NCI-H1092 (cell line): ENCODE measurements at regions not wholly inside any gene's neighbourhood (a gene's known extent, or its start where the extent isn't known, plus 50 kb on each side); places are given as distances from the start of the nearest gene placed in this dataset.

ENCODE experiments used
- DNase-seq: peaks from one replicate; lab custom pipeline; 2025; lab: John Stamatoyannopoulos, UW

DNA sequence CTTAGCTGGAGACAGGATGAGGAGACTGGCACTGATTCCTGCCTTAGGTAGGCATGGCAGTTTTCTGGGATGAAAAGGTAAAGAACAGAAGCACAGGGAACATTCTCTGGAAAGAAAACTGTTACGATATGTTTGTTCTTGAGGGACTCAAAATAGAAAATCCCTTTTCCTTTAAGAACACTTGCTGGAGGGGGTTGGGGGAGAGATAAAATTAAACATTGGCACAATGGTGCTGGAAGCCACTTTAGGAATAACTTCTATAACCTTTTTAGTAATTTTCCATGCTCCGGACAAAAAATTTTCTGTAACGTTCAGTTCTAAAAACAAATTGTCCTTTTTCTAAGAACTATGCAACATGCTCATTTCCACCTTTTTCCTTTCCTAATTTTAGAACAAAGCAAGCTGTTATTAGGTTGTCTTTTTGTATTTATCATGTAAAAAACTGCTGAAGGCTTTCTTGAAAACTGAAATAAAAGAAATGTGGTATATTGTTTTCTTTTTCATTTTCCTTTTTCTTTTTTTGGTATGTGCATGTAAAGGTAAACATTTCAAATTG is 343.8 kb downstream of the EPHA4 start:
- DNase-seq: no peak

DNA sequence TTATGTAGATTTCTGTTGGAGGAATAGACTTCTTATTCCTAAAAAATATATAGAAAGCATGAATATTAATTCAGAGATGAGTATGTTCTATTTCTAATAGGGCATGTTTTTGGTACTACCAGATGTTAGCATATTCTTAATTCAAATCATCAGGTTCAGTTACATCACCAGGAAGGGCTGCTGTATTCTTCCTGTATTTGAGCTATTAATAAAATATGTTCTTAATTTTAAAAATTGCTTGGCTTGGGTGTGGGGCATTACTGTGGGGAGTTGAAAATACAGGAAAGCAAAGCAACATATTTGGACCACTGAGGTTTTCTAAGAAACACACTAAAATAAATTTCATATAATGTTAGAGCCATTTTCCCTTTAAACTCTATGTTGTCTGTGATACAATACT is 343.0 kb downstream of the EPHA4 start:
- no peak for DNase-seq

DNA sequence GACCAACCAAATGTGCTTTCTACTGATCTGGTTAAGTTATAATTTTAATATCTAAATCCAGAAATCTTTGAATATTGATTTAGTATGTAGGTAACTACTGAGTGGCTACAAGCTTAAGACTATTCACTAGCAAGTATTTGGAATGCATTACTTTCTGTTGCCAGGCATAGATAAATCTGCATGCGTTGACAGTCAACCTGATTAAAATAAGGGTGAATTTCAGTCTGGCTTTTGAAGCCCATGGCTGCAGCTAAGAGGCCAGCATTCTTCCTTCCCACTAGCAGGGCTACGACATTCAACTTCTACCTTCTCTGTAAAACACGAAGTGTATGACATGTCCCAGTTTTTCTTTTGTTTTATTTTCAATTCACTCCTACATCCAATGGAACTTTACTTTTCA is 340.6 kb downstream of the EPHA4 start:
- DNase-seq: no peak

DNA sequence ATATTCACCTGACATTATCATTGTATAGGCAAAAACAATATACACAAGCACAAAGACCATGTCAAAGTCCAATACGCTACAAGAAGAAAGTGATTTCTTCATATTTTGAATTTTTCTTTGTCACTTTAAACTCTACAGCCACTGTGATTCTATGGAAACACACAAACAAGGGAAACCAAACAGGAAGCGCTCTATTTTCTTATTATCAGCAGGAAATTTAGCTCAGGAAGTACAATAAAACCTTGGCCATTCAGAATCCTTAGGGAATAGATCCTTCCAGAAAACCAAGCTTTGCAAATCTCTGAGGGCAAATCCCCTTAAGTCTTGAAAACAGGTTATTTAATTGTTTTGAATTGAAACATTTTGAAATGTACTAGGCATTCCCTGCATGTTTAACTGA is 336.2 kb downstream of the EPHA4 start:
- no peak for DNase-seq

DNA sequence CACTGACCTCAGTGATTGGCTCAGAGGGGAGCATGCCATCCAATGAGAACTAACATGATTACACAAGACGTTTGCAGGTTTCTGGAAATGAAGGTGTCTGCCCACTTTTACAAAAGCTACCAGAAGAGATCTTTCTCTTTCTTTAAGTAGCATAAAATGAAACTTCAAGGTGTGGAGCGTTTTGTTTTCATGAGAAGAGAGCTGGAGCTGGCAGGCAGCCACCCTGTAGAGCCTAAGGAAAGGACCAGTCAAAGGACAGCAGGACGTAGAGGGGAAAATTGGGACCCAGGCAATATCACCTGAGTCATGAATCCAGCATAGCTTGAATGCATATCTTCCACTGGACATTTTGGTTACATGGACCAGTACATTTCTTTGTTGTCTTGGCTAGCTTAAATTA is 331.0 kb downstream of the EPHA4 start:
- no peak for DNase-seq

DNA sequence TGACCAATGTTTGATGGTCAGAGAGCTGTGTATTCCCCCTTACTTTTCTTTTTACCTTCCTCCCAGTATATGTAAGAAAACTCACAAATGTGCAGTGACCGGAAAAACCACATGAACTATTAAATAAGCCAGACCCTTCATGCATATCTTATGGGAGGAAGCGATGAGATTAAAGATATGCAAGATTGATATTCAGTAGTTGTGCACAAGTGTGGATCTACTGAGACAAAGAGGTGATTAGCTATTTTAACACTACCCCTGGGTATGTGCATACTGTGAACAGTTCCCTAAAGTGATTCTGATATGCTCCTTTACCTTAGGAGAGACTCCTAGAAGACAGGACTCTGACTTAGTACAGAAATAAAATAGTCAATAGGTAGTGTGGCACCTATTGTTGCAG is 328.3 kb downstream of the EPHA4 start:
- DNase-seq: no peak

DNA sequence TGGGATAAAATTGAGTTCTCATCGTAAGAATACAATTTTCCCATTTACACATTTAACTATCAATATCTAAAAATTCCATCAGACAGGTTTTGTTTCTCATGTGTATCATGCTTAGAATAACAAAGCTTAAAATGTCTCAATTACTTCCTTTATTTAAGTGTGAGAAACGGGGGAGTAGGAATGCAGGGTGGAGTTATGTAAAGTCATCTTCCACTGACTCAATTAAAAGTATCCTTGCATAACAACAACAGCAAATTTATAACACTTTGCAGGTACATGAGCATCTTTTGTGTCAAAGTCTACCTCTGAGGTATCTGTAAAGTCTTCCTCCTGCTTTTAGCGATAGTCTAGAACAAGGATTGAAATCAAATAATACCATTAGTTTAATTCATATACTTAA is 327.1 kb downstream of the EPHA4 start:
- DNase-seq: no peak

DNA sequence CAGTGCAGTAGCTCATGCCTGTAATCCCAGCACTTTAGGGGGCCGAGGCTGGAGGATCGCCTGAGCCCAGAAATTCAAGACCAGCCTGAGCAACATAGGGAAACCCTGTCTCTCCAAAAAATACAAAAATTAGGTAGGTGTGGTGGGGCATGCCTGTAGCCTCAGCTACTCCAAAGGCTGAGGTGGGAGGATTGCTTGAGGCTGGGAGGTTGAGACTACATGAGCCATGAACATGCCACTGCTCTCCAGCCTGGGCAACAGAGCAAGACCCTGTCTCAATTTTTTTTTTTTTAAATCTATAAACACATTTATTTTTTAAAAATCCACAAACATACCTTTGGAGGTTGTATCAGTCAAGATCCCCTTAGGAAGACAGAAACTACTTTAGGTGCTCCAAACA is 326.3 kb downstream of the EPHA4 start:
- no peak for DNase-seq

DNA sequence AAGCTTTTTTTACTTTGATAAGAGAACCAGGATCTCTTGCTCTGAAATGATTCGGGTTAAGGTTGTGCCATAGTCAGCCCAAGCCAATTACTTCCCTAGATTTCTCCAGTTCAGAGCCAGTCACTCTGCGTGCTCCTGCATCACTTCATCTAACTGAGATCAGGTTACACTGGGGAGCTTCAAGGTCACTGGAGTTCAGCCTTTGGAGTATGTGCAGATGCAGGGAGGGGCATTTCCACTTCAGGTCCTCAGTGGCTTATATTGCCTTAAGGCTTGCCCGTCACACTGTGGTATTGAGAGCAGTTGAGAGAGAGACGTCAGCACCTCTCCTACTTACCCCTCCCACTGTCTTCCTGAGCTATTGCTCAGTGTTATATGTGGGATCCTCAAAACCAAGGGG is 317.8 kb downstream of the EPHA4 start:
- no peak for DNase-seq

DNA sequence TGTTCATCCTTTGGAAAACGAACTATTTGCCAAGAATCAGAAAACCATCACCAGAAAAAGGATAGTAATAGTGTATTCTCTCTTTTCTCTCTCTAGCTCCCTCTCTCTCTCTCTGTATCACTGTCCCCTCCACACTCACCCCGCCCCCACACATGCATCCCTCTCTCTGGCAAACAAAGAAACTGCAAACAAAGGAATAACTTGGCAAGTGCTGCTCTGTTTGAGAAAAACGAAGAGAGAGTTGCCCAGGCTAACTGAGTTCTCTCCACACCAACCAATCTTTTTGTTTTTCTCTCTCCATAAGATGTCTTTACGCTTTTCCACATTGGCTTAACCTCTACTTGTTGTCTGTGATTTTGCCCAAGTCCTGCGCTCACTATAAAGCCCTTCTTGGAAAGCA is 316.2 kb downstream of the EPHA4 start:
- DNase-seq: no peak

DNA sequence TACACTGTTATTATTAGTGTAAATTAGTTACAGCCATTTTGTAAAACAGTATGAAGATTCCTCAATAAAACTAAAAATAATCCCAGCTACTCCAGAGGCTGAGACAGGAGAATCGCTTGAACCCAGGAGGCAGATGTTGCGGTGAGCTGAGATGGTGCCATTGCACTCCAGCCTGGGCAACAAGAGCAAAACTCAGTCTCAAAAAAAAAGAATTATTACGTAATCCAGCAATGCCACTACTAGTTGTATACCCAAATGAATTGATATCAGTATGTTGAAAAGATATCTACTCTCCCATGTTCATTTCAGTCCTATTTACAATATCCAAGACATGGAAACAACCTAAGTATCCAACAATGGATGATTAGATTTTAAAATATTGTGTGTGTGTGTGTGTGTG is 313.6 kb downstream of the EPHA4 start:
- no peak for DNase-seq

DNA sequence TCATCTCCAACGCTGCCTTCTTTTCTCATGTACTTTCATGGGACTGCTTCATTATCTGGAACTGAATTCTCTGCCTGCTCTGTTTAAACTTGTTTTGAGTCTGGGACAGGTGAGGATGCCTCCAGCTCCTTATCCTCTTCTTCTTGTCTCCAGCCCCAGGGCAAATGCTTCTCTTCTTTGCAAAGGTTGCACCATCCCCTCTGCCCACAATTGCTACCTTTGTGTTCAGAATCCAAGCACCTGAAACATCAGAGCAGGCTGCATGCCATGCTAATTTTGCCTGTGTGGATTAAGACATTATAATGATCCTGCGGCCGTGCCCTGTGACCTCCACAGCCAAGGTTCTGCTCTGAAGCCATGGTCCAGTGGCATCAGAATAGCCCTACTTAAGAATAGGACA is 309.5 kb downstream of the EPHA4 start:
- no peak for DNase-seq

DNA sequence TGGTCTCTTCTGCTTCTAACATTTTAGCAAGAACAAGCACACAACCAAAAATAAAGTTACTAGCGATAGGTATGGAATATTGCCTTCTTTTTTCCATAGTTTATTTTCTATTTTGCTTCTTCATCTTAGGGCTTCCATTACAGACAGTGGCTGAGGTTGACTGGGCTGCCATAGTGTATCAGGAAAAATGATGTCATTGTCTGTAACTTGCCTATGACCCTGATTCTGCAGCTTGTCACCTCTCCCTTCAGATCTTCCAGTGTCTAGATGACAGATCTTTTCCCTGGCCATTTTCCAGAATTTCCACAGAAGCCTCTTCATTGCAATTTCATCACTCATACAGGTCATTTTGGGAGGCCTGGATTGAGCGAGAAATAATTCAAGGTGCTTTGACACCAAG is 308.5 kb downstream of the EPHA4 start:
- DNase-seq: no peak

DNA sequence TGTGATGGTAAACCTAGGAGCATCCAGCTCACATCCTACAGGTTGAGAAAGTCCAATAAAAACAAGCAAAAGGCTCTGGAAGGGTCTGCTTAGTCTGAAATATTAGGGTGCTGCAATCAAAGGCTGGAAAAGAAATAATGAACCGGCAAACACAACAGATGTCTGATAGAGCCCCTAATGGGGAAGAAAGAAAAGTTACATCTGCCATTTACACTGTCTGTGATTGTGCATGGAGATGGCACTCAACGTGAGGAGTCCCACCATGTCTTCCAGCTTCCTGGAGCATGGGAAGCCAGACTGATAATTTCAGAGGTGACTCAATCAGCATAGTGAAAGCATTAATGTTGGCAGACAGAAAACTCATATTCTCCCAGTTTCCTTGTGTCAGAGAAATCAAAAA is 307.8 kb downstream of the EPHA4 start:
- no peak for DNase-seq

DNA sequence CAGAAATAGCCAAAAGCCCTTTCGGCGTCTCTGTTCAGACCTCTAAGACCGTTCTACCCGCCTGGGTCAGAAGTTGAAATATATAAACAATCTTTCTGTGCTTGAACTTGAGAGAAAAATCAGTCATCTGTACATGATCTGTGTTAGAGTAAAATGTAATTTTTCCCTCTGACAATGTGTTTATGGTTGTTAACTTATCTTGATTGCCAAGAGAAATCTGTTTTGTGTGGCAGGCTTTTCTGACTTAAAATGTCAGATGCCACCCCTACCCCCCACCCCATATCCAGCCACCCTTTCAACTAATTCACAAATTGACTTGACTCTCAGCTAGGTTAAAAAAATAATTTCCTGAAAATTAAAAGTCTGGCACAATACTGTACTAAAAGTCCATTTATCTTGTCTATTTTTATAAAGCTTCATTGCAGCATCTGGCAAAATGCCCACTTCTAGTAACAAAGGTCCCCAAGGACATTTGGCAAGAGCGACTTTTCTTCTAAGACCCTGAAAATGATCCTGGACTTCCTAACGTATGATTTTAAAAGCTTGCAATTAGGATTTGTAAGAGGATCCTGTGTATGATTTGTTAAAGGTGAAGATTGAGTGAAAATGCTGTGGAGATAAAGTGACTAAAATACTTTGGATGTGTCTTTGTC is 304.2 kb downstream of the EPHA4 start:
- DNase-seq: no peak

DNA sequence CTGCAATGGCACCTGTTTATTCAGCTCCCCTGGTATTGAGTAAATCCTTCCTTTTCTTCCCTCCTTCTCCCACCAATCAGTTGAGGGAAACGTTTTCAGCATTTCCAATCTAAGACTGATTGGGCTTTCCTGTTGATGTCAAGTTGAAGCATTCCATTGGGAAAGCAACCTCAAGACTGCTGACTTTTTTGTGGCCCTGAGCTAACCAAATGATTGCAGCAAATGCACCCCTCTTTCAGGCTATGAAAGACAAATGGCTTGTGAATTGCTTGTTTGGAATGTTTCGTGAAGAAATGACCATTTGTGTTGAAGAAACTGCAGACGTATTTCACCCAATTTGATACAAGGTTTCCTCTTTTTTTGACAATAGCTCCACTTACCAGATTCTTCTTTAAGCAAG is 303.5 kb downstream of the EPHA4 start:
- no peak for DNase-seq

DNA sequence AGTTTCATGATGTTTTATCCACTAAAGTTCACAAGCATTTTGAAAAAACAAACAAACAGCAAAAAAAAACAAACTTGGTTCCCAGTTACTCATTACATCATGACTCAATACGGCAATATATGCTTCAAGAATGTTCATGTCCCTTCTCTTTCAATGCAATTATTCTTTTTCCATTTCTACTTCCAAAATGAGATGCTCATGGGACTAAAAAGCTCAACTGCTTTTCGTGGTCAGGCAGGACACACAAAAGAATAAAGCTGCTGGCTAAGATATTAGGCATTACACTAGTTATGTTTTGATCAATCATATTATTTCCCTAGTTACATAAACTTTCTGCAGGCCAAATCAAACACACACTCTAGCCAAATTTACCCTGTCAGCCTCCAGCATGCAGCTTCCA is 301.3 kb downstream of the EPHA4 start:
- no peak for DNase-seq

DNA sequence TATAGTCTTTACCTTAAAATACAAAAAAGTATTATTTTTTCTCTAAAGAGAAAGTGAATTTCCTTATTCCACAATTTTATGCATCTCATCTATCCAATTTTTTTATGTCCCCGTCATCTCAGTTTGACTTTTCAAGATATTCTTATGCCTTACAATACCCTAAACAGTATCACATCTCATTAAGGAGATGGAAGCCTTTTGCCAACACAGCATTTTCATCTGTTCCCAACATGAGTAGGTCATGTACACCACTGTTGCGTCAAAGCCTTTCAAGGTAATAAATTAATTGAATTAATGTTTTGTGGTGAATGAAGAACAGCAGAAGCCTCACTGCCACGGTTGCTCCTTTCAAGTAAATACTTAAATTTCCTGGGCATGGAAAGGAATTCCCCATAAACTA is 299.4 kb downstream of the EPHA4 start:
- no peak for DNase-seq

DNA sequence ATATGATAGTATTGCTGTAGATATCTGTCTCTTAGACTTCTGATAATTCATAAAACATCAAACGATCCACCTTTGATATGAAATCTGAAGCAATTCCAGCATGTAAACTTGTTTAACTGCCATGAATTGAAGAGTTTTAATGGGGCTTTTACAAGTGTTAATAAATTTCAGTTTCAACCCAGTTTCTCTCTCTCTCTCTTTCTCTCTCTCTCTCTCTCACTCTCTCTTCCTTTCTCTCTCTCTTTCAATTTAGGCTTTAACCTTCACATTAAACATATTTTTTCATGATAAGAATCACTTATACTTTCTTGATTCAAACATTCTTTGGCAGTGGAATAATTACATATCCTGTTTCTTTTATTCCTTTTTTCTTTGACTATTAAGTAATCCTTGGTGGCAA is 296.1 kb downstream of the EPHA4 start:
- no peak for DNase-seq

DNA sequence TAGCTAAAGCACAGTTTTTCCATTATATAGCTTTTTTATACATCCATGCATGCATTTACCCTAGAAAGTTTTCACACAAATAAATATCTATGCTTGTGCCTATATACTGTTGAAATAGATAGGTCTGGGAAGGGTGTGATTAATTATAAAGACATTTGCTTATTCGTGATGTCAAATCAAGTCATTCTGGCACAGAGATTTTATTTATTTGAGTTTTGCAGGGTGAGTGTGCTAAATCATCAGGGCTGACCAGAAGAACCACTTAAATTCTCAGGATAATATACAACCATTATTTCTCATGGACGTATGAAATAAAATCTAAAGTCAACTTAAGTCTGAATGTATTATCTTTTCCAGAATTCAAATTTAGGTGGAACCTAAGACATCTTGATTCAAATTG is 295.5 kb downstream of the EPHA4 start:
- no peak for DNase-seq

DNA sequence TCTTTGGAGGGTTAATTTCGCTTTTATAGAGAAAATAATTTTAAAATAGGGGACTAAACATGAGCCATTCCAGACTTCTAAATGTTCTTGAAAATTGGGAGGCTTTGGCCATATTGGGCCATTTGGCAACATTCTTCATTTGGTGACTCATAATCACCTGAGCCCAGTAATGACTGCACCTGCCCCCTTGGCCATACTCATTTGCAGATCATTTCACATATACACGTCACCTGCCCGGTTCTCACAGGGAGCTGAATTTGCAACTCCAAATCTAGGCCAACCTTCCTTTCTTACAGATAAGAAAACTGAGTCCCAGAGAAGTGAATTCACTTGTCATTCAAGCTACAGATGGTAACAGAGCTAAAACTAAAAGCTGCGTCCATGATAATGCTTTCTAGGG is 289.7 kb downstream of the EPHA4 start:
- DNase-seq: no peak

DNA sequence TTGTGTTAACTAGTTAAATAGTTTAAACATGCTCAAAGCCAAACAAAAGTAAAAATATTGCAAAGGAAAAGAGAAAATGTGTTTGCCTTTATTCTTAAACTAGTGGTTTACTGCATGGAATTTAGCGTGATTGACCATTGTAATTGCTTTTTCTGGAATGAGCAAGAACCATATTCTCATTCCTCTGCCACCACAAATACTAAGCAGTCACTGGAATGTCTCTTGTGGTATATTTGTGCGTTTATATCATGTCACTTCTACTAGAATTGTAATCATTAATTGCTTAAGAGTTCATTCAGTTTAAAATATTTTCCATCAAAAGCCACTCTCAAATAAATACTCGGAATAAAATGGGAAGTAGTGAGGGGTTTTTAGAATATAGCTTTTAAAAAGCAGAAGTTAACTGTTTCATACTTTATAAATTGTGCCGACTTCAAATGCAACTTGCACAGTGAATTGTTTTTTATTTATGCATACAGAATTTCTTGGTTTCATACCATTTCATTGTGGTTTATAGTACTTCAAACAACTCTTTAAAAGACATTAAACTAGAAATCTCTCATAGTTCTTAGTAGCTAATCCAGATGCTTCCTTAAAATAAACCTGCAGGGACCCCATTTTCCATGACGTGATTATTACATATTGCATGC is 288.1 kb downstream of the EPHA4 start:
- no peak for DNase-seq

DNA sequence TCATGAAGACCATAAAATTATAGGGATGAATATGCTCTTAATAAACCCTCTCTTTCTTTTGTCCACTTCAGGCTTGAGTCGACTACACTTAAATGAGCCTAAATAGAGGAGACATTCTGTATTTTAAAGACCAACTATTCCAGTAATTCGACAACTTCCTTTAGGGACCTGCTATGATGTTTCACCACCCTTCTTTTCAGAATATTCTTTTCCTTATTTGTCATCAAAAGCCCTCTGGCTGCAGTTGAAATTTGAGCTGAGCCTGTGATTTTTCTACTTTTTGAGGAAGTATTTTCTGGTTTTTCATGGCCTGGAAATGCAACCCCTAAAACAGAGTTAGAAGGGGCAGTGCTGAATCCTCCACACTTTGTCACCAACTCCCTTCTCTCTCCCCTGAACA is 287.0 kb downstream of the EPHA4 start:
- DNase-seq: no peak

DNA sequence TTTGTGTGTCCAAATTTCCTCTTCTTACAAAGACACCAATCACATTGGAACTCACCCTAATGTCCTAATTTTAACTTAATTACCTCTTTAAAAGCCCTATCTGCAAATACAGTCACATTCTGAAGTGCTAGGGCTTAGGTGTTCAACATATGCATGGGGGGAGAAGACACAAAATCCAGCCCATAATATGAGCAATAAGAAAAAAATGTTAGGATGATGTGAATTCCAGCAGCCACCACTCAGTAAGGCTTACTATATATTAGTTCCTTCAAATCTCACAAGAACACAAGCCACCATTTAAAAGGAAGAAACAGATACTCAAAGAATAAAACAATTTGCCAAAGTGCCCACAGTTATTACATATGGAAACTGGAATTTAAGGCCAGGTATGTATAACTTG is 285.7 kb downstream of the EPHA4 start:
- DNase-seq: no peak
